IMR-90 (cell line): ENCODE measurements at regions not wholly inside any gene's neighbourhood (a gene's known extent, or its start where the extent isn't known, plus 50 kb on each side); places are given as distances from the start of the nearest gene placed in this dataset.

Experiments
- ATAC-seq: fragments of 200-7000 bp; cut with Tn5 transposase; 2 replicates; pipeline ENCODE4 v1.9.1; 2020; ENCODE audit warnings: low read depth, mild to moderate bottlenecking, moderate library complexity
- BruUV-seq: library from RNA; stranded (reverse); fragments of 400-500 nt; replicated peaks from 2 replicates; lab custom pipeline; 2021; lab: Mats Ljungman, UMichigan
- CTCF ChIA-PET: fragments of 300-600 bp; formaldehyde crosslinking; extraction: SDS; loops from one replicate; lab custom pipeline; 2021; ENCODE audit warnings: antibody characterized with exemption; lab: Yijun Ruan, JAX
- POLR2A ChIA-PET: fragments of 300-600 bp; sonication (Branson Sonifier 250); formaldehyde crosslinking; loops from one replicate; lab custom pipeline; 2022; ENCODE audit warnings: antibody characterized with exemption; ENCODE audit not compliant: unreplicated experiment; lab: Charles Lee
- DNase-seq: peaks from one replicate; pipeline ENCODE4 v3.0.0; 2013
- H2AFZ ChIP-seq: replicated peaks from 2 replicates; pipeline ENCODE3; 2013; ENCODE audit warnings: low read length, mild to moderate bottlenecking; ENCODE audit not compliant: poor library complexity
- H2AK5ac ChIP-seq: 2 replicates; pipeline ENCODE4 v1.6.1; 2013; ENCODE audit warnings: low read depth, low read length, inconsistent platforms
- H2AK9ac ChIP-seq: replicated peaks from 2 replicates; pipeline ENCODE3; 2013; ENCODE audit warnings: mild to moderate bottlenecking, low read depth, low read length, moderate library complexity; ENCODE audit not compliant: poor library complexity
- H2BK120ac ChIP-seq: 2 replicates; pipeline ENCODE4 v1.6.1; 2013; ENCODE audit warnings: low read depth, low read length, inconsistent platforms
- H2BK15ac ChIP-seq: 3 replicates; pipeline ENCODE4 v1.6.1; 2013; ENCODE audit warnings: low read depth, low read length, inconsistent platforms
- H2BK20ac ChIP-seq: 2 replicates; pipeline ENCODE4 v1.6.1; 2013; ENCODE audit warnings: low read depth, mild to moderate bottlenecking, inconsistent platforms, low read length, moderate library complexity
- H2BK5ac ChIP-seq: 2 replicates; pipeline ENCODE4 v1.6.1; 2013; ENCODE audit warnings: mild to moderate bottlenecking, low read depth, low read length, inconsistent platforms; ENCODE audit not compliant: poor library complexity, severe bottlenecking
- H3K14ac ChIP-seq: replicated peaks from 2 replicates; pipeline ENCODE4 v1.6.1; 2013; ENCODE audit warnings: low read depth, low read length, inconsistent platforms
- H3K18ac ChIP-seq: 2 replicates; pipeline ENCODE4 v1.6.1; 2013; ENCODE audit warnings: low read depth, low read length, control low read depth
- H3K23ac ChIP-seq: 2 replicates; pipeline ENCODE4 v1.6.1; 2013; ENCODE audit warnings: low read depth, low read length, inconsistent platforms
- H3K27ac ChIP-seq: 2 replicates; pipeline ENCODE4 v1.5.1; 2013; ENCODE audit warnings: mild to moderate bottlenecking, control low read depth, low read length; ENCODE audit not compliant: insufficient read depth
- H3K27me3 ChIP-seq: 2 replicates; pipeline ENCODE4 v1.6.1; 2013; ENCODE audit warnings: low read length; ENCODE audit not compliant: control insufficient read depth, insufficient read depth
- H3K36me3 ChIP-seq: 2 replicates; pipeline ENCODE4 v1.6.1; 2013; ENCODE audit warnings: low read length, mixed read lengths; ENCODE audit not compliant: control insufficient read depth, insufficient read depth
- H3K4ac ChIP-seq: 2 replicates; pipeline ENCODE4 v1.6.1; 2013; ENCODE audit warnings: low read depth, low read length, inconsistent platforms
- H3K4me1 ChIP-seq: 2 replicates; pipeline ENCODE4 v1.6.1; 2013; ENCODE audit warnings: low read length, mixed read lengths; ENCODE audit not compliant: control insufficient read depth, insufficient read depth
- H3K4me2 ChIP-seq: 2 replicates; pipeline ENCODE4 v1.6.1; 2013; ENCODE audit warnings: low read depth, mild to moderate bottlenecking, control low read depth, low read length, moderate library complexity
- H3K4me3 ChIP-seq: 2 replicates; pipeline ENCODE4 v1.5.1; 2013; ENCODE audit warnings: low read depth, mild to moderate bottlenecking, control low read depth, low read length, moderate library complexity; ENCODE audit not compliant: insufficient read depth
- H3K56ac ChIP-seq: 2 replicates; pipeline ENCODE4 v1.6.1; 2013; ENCODE audit warnings: low read length, inconsistent platforms; ENCODE audit not compliant: insufficient read depth; ENCODE audit errors: extremely low read depth
- H3K79me1 ChIP-seq, 2 experiments: 2 replicates each; pipeline ENCODE4 v1.6.1; 2013; ENCODE audit warnings: low read length in 2 of 2, inconsistent platforms in 1 of 2, low read depth in 1 of 2
- H3K9ac ChIP-seq: 2 replicates; pipeline ENCODE4 v1.6.1; 2013; ENCODE audit warnings: low read depth, low read length, control low read depth
- H3K9me1 ChIP-seq: 2 replicates; pipeline ENCODE4 v1.6.1; 2013; ENCODE audit warnings: low read length, inconsistent platforms; ENCODE audit not compliant: insufficient read depth
- H3K9me3 ChIP-seq: 2 replicates; pipeline ENCODE4 v1.6.1; 2013; ENCODE audit warnings: low read length; ENCODE audit not compliant: control insufficient read depth, insufficient read depth
- H4K20me1 ChIP-seq: 2 replicates; pipeline ENCODE4 v1.6.1; 2013; ENCODE audit warnings: low read length, inconsistent platforms; ENCODE audit not compliant: insufficient read depth
- H4K5ac ChIP-seq: 2 replicates; pipeline ENCODE4 v1.6.1; 2013; ENCODE audit warnings: mild to moderate bottlenecking, low read depth, low read length, control low read depth
- H4K8ac ChIP-seq, 2 experiments: 2 replicates each; pipeline ENCODE4 v1.6.1; 2013; ENCODE audit warnings: low read depth in 2 of 2, low read length in 2 of 2, control low read depth in 1 of 2, inconsistent platforms in 1 of 2
- H4K91ac ChIP-seq: 2 replicates; pipeline ENCODE4 v1.6.1; 2013; ENCODE audit warnings: low read depth, low read length, inconsistent platforms; ENCODE audit not compliant: insufficient read depth
- BHLHE40 ChIP-seq: fragments of 150-350 bp; IDR thresholded peaks from 2 replicates; pipeline ENCODE4 v1.6.1; 2016; ENCODE audit warnings: mild to moderate bottlenecking, low read depth, low read length
- CEBPB ChIP-seq: IDR thresholded peaks from 2 replicates; pipeline ENCODE4 v1.6.1; 2012; ENCODE audit warnings: low read depth, low read length, improper control_type of control experiment
- CHD1 ChIP-seq: IDR thresholded peaks from 2 replicates; pipeline ENCODE4 v1.6.1; 2012; ENCODE audit warnings: low read depth, low read length, improper control_type of control experiment
- CTCF ChIP-seq: conservative IDR thresholded peaks from 2 replicates; pipeline ENCODE4 v1.5.1; 2012; ENCODE audit warnings: mild to moderate bottlenecking, low read depth, low read length, improper control_type of control experiment
- ELK1 ChIP-seq: fragments of 150-350 bp; IDR thresholded peaks from 2 replicates; pipeline ENCODE4 v1.6.1; 2016; ENCODE audit warnings: low read depth, mild to moderate bottlenecking, low read length, moderate library complexity, borderline replicate concordance
- FOS ChIP-seq: fragments of 150-350 bp; IDR thresholded peaks from 2 replicates; pipeline ENCODE4 v1.6.1; 2016; ENCODE audit warnings: low read depth, low read length
- MAFK ChIP-seq: IDR thresholded peaks from 2 replicates; pipeline ENCODE4 v1.6.1; 2012; ENCODE audit warnings: low read depth, low read length, improper control_type of control experiment
- MAZ ChIP-seq: IDR thresholded peaks from 2 replicates; pipeline ENCODE4 v1.6.1; 2012; ENCODE audit warnings: low read depth, mild to moderate bottlenecking, low read length, improper control_type of control experiment, moderate library complexity, borderline replicate concordance
- MXI1 ChIP-seq: IDR thresholded peaks from 2 replicates; pipeline ENCODE4 v1.6.1; 2012; ENCODE audit warnings: low read depth, mild to moderate bottlenecking, low read length, moderate library complexity, borderline replicate concordance
- NFE2L2 ChIP-seq: fragments of 150-350 bp; IDR thresholded peaks from 2 replicates; pipeline ENCODE4 v1.6.1; 2016; ENCODE audit warnings: low read depth, mild to moderate bottlenecking, low read length
- POLR2A ChIP-seq: IDR thresholded peaks from 2 replicates; pipeline ENCODE4 v1.6.1; 2012; ENCODE audit warnings: mild to moderate bottlenecking, low read depth, low read length
- RAD21 ChIP-seq: IDR thresholded peaks from 2 replicates; pipeline ENCODE4 v1.6.1; 2012; ENCODE audit warnings: low read length, improper control_type of control experiment
- RCOR1 ChIP-seq: IDR thresholded peaks from 2 replicates; pipeline ENCODE4 v1.6.1; 2012; ENCODE audit warnings: mild to moderate bottlenecking, low read length, improper control_type of control experiment; ENCODE audit not compliant: insufficient replicate concordance
- RFX5 ChIP-seq: IDR thresholded peaks from 2 replicates; pipeline ENCODE4 v1.8.0; 2012; ENCODE audit warnings: low read depth, mild to moderate bottlenecking, low read length, moderate library complexity
- SMC3 ChIP-seq: fragments of 150-350 bp; IDR thresholded peaks from 2 replicates; pipeline ENCODE4 v1.6.1; 2016; ENCODE audit warnings: low read depth, mild to moderate bottlenecking, antibody characterized with exemption, low read length, moderate library complexity
- USF2 ChIP-seq: fragments of 150-350 bp; IDR thresholded peaks from 2 replicates; pipeline ENCODE4 v1.6.1; 2017; ENCODE audit warnings: mild to moderate bottlenecking, antibody characterized with exemption, low read length, low read depth
- WGBS, 2 experiments: methylation state at CpG; one replicate each; pipeline versions ENCODE4 v1.1.5 to v1.1.7; 2013; ENCODE audit warnings: missing lambda C conversion rate in 2 of 2; ENCODE audit not compliant: insufficient read length in 1 of 2; ENCODE audit errors: extremely low coverage in 2 of 2; 5-methylcytosine and 5-hydroxymethylcytosine counted together
- dilution Hi-C: fragments of 300-500 bp; cut with HindIII; formaldehyde crosslinking; loops from one replicate; pipeline ENCODE4 v1.14.3; 2018; ENCODE audit warnings: low sequenced_read_pairs; ENCODE audit not compliant: unreplicated experiment
- in situ Hi-C: fragments of 300-500 bp; cut with MboI; formaldehyde crosslinking; loops from 3 replicates; pipeline ENCODE4 v1.14.3; 2019; ENCODE audit warnings: low sequenced_read_pairs, inconsistent platforms, mixed read lengths
- intact Hi-C: fragments of 100-400 bp; cut with micrococcal nuclease; formaldehyde crosslinking; loops from 2 replicates; pipeline ENCODE4 v1.10.0; 2022

GRCh38 chr4:125776146-125776545 lies 461.4 kb downstream of the FAT4 start:
- BruUV-seq: no TSS peak
- Histone ChIP-seq H3K4me3 (no peak overlapping the region), H3K23ac (no peak overlapping the region), H4K8ac (no peak overlapping the region), H2BK5ac (no peak overlapping the region), H3K14ac (no peak overlapping the region), H2BK15ac (no peak overlapping the region), H3K4me1 (no peaks in the 10 kb centered on the region), H3K9me1 (no peaks in the 10 kb centered on the region), H4K91ac (no peak overlapping the region), H4K20me1 (no peaks in the 10 kb centered on the region), H2AFZ (no peak overlapping the region), H3K9ac (no peak overlapping the region), H2BK120ac (no peak overlapping the region), H2AK9ac (no peak overlapping the region), H2AK5ac (no peak overlapping the region), H3K4ac (no peak overlapping the region), H3K27me3 (no peaks in the 10 kb centered on the region), H4K5ac (no peak overlapping the region), H3K27ac (no peak overlapping the region), H3K79me1 (no peaks in the 10 kb centered on the region), H3K36me3 (no peaks in the 10 kb centered on the region), H3K56ac (no peak overlapping the region), H3K4me2 (no peak overlapping the region), H3K18ac (no peak overlapping the region), H2BK20ac (no peak overlapping the region), H3K9me3 (peaks cover 7% of the 10 kb centered on the region)
- no peak for DNase-seq
- TF ChIP-seq SMC3 (no peak), MAZ (no peak), CTCF (no peak), FOS (no peak), ELK1 (no peak), CEBPB (no peak), POLR2A (no peak), USF2 (no peak), CHD1 (no peak), NFE2L2 (no peak), MXI1 (no peak), RCOR1 (no peak), RFX5 (no peak), RAD21 (no peak), MAFK (no peak), BHLHE40 (no peak)
- no peak for ATAC-seq
- intact Hi-C loops (no loop called here), dilution Hi-C loops (no loop called here), in situ Hi-C loops (no loop called here)
- POLR2A ChIA-PET: no interaction called here
- CTCF ChIA-PET: no interaction called here
- WGBS, 2 experiments: no CpG with 5 or more reads among the region's 4 CpGs
